ENCODE measurements at regions not wholly inside any gene's neighbourhood (a gene's known extent, or its start where the extent isn't known, plus 50 kb on each side); places are given as distances from the start of the nearest gene placed in this dataset.

DNA sequence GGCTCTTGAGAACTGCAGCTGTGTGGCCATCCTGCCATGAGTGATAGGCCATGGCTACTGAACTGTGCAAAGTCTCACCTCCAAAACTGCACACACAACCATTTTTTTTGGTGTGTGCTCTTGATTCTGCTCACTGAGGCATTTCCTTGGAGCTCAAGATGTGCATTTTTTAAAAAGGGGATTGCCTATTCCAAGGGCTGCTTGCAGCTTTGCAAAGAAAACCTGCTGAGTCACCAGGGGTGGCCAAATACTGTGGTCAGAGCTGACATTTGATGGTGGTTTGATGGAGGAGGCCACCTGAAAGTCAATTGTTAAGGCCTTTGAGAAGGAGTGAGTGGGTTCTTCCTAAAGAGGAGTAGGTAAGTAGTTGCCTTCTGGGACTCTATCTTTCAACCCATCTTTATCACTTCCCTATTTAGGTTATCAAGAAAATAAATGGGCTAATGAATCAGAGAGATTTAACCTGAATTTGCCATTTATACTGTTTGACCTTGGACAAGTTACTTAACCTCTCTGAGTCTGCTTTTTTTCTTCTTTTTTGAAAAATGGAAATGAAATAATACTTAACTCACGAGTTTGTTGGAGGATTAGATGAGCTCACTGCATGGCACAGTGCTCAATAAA is 87.9 kb downstream of the CHST2 start:
- Histone ChIP-seq H3K4me3 (ENCODE audit: control extremely low read depth in 1 of 5, extremely low read depth in 1 of 5, insufficient read depth in 1 of 5, low read depth in 2 of 5, low read length in 4 of 5) (no peak overlapping the region), H4K20me1 (ENCODE audit: control insufficient read depth, insufficient read depth, low read length, poor library complexity, severe bottlenecking) (no peaks in the 10 kb centered on the region), H3K9me3 (ENCODE audit: control extremely low read depth in 1 of 3, control insufficient read depth in 2 of 3, insufficient read depth in 1 of 3, low read length in 2 of 3) (peaks cover 0 to 3% (median 0%) of the 10 kb centered on the region in 3 donors), H3K27me3 (replicated peaks in 1 of 4; ENCODE audit: control extremely low read depth in 1 of 4, control insufficient read depth in 3 of 4, insufficient read depth in 4 of 4, low read length in 3 of 4) (no peaks in the 10 kb centered on the region), H3K4me2 (replicated peaks; ENCODE audit: low read depth, low read length, poor library complexity, severe bottlenecking) (no peak overlapping the region), H3K36me3 (replicated peaks in 1 of 2; ENCODE audit: control extremely low read depth in 1 of 2, control insufficient read depth in 1 of 2, extremely low read depth in 1 of 2, insufficient read depth in 2 of 2, low read length in 1 of 2) (no peaks in the 10 kb centered on the region), H2AFZ (ENCODE audit: insufficient read depth, low read depth, low read length, poor library complexity, severe bottlenecking) (peak overlapping the region; percentile 47), H3K4me1 (ENCODE audit: control insufficient read depth in 2 of 2, insufficient read depth in 2 of 2, low read length in 2 of 2) (peaks cover 7 to 9% of the 10 kb centered on the region in 2 donors), H3K27ac (ENCODE audit: low read length in 2 of 2) (no peak overlapping the region), H3K79me2 (ENCODE audit: control insufficient read depth, insufficient read depth, low read length) (no peaks in the 10 kb centered on the region), H3K9ac (ENCODE audit: low read length) (no peak overlapping the region)
- TF ChIP-seq, protein P1, sequence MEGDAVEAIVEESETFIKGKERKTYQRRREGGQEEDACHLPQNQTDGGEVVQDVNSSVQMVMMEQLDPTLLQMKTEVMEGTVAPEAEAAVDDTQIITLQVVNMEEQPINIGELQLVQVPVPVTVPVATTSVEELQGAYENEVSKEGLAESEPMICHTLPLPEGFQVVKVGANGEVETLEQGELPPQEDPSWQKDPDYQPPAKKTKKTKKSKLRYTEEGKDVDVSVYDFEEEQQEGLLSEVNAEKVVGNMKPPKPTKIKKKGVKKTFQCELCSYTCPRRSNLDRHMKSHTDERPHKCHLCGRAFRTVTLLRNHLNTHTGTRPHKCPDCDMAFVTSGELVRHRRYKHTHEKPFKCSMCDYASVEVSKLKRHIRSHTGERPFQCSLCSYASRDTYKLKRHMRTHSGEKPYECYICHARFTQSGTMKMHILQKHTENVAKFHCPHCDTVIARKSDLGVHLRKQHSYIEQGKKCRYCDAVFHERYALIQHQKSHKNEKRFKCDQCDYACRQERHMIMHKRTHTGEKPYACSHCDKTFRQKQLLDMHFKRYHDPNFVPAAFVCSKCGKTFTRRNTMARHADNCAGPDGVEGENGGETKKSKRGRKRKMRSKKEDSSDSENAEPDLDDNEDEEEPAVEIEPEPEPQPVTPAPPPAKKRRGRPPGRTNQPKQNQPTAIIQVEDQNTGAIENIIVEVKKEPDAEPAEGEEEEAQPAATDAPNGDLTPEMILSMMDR (IDR thresholded peaks at IDR 0.05), result no peak
- no peak for TF ChIP-seq EZH2 (IDR thresholded peaks at IDR 0.05; ENCODE audit: borderline replicate concordance, insufficient read depth, low read depth, low read length, poor library complexity, severe bottlenecking)
- ChIA-PET POLR2A (interaction anchor here (0.7 kb wide), 1 partner anchor 138 kb away, joined by 4 read pairs; no protein-coding TSS in a partner anchor), CTCF (no interaction called here)
- Mint-ChIP-seq H3K9me3 (ENCODE audit: insufficient read depth) (peaks cover 4% of the 10 kb centered on the region), H3K27ac (peak overlapping the region; percentile 67), H3K4me3 (peak overlapping the region; percentile 21), H3K27me3 (no peaks in the 10 kb centered on the region), H3K4me1 (peaks cover 14% of the 10 kb centered on the region)
- no CpG with 5 or more reads among the region's 1 CpG for WGBS (ENCODE audit: insufficient coverage)
- ATAC-seq (ENCODE audit: low read depth) (peak; percentile 78), DNase-seq (peak; percentile 19)
- intact Hi-C loops (cut with micrococcal nuclease), result no loop called here

GRCh38 chr3:143208976-143209714 is 89.6 kb downstream of the CHST2 start:
- DNase-seq (no peak), ATAC-seq (ENCODE audit: low read depth) (no peak)
- H3K79me2 ChIP-seq (ENCODE audit: control insufficient read depth, insufficient read depth, low read length), result no peaks in the 10 kb centered on the region
- H3K9me3 ChIP-seq (ENCODE audit: control extremely low read depth in 1 of 3, control insufficient read depth in 2 of 3, insufficient read depth in 1 of 3, low read length in 2 of 3), result peaks cover 0 to 3% (median 0%) of the 10 kb centered on the region in 3 donors
- H3K36me3 ChIP-seq (replicated peaks in 1 of 2; ENCODE audit: control extremely low read depth in 1 of 2, control insufficient read depth in 1 of 2, extremely low read depth in 1 of 2, insufficient read depth in 2 of 2, low read length in 1 of 2), result no peaks in the 10 kb centered on the region
- Mint-ChIP-seq H3K4me1 (peaks cover 14% of the 10 kb centered on the region), H3K9me3 (ENCODE audit: insufficient read depth) (peaks cover 4% of the 10 kb centered on the region), H3K4me3 (no peak overlapping the region), H3K27me3 (no peaks in the 10 kb centered on the region), H3K27ac (no peak overlapping the region)
- WGBS (ENCODE audit: insufficient coverage), result no CpG with 5 or more reads among the region's 3 CpGs
- no peak overlapping the region for H3K4me3 ChIP-seq (ENCODE audit: control extremely low read depth in 1 of 5, extremely low read depth in 1 of 5, insufficient read depth in 1 of 5, low read depth in 2 of 5, low read length in 4 of 5)
- no peak overlapping the region for H2AFZ ChIP-seq (ENCODE audit: insufficient read depth, low read depth, low read length, poor library complexity, severe bottlenecking)
- no peak overlapping the region for H3K9ac ChIP-seq (ENCODE audit: low read length)
- ChIA-PET CTCF (no interaction called here), POLR2A (no interaction called here)
- TF ChIP-seq, protein P1 (IDR thresholded peaks at IDR 0.05), result no peak
- no peak for TF ChIP-seq EZH2 (IDR thresholded peaks at IDR 0.05; ENCODE audit: borderline replicate concordance, insufficient read depth, low read depth, low read length, poor library complexity, severe bottlenecking)
- H4K20me1 ChIP-seq (ENCODE audit: control insufficient read depth, insufficient read depth, low read length, poor library complexity, severe bottlenecking), result no peaks in the 10 kb centered on the region
- intact Hi-C loops (cut with micrococcal nuclease), result no loop called here
- H3K4me2 ChIP-seq (replicated peaks; ENCODE audit: low read depth, low read length, poor library complexity, severe bottlenecking), result no peak overlapping the region
- no peak overlapping the region for H3K27ac ChIP-seq (ENCODE audit: low read length in 2 of 2)
- peaks cover 7 to 9% of the 10 kb centered on the region in 2 donors for H3K4me1 ChIP-seq (ENCODE audit: control insufficient read depth in 2 of 2, insufficient read depth in 2 of 2, low read length in 2 of 2)
- H3K27me3 ChIP-seq (replicated peaks in 1 of 4; ENCODE audit: control extremely low read depth in 1 of 4, control insufficient read depth in 3 of 4, insufficient read depth in 4 of 4, low read length in 3 of 4), result no peaks in the 10 kb centered on the region

Measured in B cell (primary cell).